ENCODE measurements at regions not wholly inside any gene's neighbourhood (a gene's known extent, or its start where the extent isn't known, plus 50 kb on each side); places are given as distances from the start of the nearest gene placed in this dataset.
"Not testable (repeated sequence)": the region's sequence is repeated elsewhere in the genome, so short reads cannot be mapped to it uniquely, and the experiment has no call there.

- DNase-seq, result not testable (repeated sequence)
Measured at GRCh38 chr2:94737145-94737544, 134.1 kb upstream of the TEKT4 start.

GRCh38 chr2:94737736-94738342 lies 133.4 kb upstream of the TEKT4 start:
- not testable (repeated sequence) for DNase-seq

DNA sequence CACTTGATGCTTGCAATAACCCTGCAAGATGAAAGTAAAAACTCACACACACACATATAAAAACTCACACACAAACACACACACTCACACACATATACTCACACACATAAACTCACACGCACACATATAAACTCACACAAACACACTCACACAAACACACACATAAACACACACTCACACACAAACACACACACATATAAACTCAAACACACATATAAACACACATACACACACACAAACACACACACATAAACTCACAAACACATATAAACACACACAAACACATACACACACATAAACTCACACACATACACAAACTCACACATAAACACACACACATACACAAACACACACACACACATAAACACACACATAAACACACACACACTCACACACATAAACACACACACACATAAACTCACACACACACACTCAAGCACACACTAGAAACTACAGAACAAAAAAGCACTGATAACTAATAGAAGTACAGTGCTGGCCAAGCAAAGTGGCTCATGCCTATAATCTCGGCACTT lies 117.7 kb upstream of the TEKT4 start:
- no peak for DNase-seq

DNA sequence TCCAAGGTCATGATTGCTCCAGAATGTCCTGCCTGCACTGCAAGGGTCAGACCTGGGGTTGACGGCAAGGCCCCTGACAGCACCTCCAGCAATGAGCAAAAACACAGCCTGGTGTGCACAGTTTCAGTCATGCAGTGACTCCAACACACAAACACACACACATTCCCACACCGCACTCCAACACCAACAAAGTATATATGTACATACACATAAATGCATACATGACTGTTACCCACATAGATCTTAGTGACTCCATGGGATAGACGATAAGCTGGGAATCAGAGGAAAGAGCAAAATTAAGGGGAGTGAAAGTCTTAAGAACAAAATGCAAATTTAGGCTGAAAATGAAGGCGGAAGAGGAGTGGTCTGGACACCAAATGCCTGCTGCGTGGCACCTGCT lies 112.7 kb upstream of the TEKT4 start:
- DNase-seq, result no peak

DNA sequence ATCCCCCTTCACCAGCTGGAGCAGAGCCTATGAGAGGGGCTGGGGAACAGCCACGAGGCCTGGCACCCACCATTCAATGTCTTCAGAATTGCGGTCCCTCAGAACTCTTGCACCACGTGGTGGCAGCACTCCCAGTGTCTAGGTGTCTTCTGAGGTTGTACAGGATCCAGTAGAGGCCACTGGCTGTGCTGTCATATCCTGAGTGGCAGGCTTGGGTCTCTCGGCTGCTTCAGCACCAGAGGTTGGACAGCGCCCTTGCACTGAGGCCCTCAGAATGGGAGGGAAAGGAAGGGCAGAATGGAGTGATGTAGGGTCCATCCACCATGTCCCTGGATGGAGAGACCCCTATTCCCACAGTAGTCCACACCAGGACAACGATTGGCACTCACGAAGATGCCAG lies 112.0 kb upstream of the TEKT4 start:
- DNase-seq, result peak in 1 of 2 donors; percentile 2

GRCh38 chr2:94762600-94762999 lies 108.6 kb upstream of the TEKT4 start:
- DNase-seq, result no peak

DNA sequence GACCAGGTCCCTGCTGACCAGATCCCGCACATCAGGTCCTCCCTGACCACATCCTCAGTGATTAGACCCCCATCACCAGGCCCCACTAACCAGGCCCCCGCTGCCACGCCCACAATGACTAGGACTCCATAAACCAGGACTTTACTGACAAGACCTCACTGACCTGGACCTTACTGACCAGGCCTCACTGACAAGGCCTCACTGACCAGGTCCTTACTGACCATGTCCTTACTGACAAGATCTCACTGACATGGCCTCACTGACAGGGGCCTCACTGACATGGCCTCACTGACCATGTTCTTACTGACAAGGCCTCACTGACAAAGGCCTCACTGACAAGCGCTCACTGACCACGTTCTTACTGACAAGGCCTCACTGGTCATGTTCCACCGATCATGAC lies 107.9 kb upstream of the TEKT4 start:
- DNase-seq, result no peak

GRCh38 chr2:94764331-94764730 lies 106.9 kb upstream of the TEKT4 start:
- DNase-seq, result not testable (repeated sequence)

DNA sequence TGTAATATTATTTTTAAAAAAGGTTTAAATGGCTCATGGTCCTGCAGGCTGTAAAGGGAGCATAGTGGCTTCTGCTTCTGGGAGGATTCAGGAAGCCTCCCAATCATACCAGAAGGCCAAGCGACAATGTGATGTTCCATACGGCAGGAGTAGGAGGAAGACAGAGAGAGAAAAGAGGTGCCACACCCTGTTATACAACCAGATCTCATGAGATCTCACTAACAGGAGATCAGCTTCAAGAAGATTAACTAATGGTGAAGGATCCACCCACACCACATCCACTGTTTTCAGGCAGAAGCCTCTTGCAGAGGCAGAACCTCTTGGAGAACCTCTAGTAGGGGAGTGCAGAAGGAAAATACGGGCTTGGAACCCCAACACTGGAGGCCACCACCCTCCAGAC lies 103.9 kb upstream of the TEKT4 start:
- no peak for DNase-seq

- no peak for DNase-seq
Measured at GRCh38 chr2:94769733-94770132, 101.5 kb upstream of the TEKT4 start.

DNA sequence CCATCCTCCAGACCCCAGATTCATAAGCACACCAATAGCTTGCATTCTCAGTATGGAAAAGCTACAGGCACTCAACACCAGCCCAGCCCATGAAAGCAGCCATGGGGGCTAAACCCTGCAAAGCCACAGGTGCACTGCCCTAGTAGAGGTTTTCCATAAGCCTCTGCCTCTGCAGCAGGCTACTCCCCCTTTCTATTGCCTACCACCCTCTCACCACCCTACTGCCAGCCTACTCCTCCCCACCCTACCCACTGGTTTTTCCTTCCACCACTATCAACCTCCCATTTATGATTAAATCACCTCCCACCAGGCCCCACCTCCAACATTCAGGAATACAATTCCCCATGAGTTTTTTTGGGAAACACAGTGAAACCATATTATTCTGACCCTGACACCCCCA lies 96.4 kb upstream of the TEKT4 start:
- DNase-seq, result no peak

GRCh38 chr2:94776036-94776435 lies 95.2 kb upstream of the TEKT4 start:
- DNase-seq, result no peak

DNA sequence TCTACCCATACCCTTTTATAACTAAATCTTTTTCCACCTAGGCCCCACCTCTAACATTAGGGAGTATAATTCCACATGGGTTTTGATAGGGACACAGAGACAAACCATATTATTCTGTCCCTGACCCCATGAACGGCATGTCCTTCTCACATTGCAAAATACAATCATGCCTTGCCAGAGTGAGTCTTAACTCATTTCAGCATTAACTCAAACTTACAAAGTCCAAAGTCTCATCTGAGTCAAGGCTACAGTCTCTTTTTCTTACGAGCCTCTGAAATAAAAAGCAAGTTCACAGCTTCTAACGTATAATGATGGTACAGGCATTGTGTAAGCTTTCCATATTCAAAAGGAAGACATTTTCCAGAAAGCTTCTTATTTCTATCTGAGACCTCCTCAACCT lies 86.1 kb upstream of the TEKT4 start:
- DNase-seq, result not testable (repeated sequence)

DNA sequence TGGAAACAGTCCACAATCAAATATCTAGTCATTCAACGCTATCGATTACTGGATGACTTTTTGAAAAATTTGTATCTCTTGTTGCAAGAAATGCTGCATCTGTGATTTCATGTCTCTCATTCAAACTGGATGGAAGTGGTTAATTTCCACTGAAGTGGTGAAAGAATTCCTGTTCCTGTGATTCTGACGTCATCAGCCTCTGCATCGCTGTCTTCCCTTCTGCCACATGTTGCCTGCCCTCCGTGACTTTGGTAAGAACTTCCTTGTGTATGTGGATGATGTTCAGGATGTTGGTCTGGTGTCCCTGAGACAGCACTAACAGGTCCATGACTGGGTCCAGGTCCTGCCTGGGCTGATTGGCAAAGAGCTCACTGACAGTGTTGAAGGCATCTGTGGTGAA lies 84.8 kb upstream of the TEKT4 start:
- not testable (repeated sequence) for DNase-seq

- not testable (repeated sequence) for DNase-seq
Measured at GRCh38 chr2:94790169-94790568, 81.1 kb upstream of the TEKT4 start.

GRCh38 chr2:94797235-94797634 lies 74.0 kb upstream of the TEKT4 start:
- not testable (repeated sequence) for DNase-seq

Measured in right lung (tissue), 2 donors.